T-helper 2 cell treated with Interferon-gamma antibody and Interleukin-4, amounts not matched to agents 5 μg/mL and 100 μg/mL, for 36 hours (primary cell): ENCODE measurements at regions not wholly inside any gene's neighbourhood (a gene's known extent, or its start where the extent isn't known, plus 50 kb on each side); places are given as distances from the start of the nearest gene placed in this dataset.

ENCODE experiments used
- DNase-seq: peaks from one replicate; pipeline ENCODE4 v3.0.0; 2021; ENCODE audit warnings: low spot score
- H3K27ac Mint-ChIP-seq: one replicate; pipeline ENCODE4 v1.8.0; 2021; ENCODE audit warnings: mild to moderate bottlenecking, mixed read lengths
- H3K27me3 Mint-ChIP-seq: one replicate; pipeline ENCODE4 v1.8.0; 2021; ENCODE audit warnings: low read depth, mixed read lengths
- H3K36me3 Mint-ChIP-seq: one replicate; pipeline ENCODE4 v1.8.0; 2021; ENCODE audit warnings: low read depth, mixed read lengths
- H3K4me1 Mint-ChIP-seq: one replicate; pipeline ENCODE4 v1.8.0; 2021; ENCODE audit warnings: low read depth, mixed read lengths
- H3K4me3 Mint-ChIP-seq: one replicate; pipeline ENCODE4 v1.8.0; 2022; ENCODE audit warnings: mild to moderate bottlenecking, moderate library complexity, mixed read lengths
- H3K9me3 Mint-ChIP-seq: one replicate; pipeline ENCODE4 v1.8.0; 2021; ENCODE audit warnings: mixed read lengths

DNA sequence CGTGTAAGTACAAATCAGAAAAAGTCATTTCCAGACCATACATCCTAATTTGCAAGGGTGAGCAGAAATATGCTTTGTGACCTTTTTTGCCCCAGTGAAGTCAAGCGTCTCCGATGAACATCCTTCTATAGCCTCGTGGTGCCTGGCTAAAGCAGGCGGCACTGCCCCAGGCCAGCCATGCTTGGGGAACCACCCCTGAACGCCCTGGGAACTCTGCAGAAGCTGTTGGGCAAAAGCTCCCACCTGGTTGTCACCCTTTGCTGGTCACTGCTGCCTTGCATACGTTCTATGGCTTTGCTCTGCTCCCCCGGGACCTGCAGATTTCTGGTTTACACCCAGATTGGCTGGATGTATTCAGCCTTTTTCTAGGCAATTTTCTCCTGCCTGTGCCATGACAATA lies 256.4 kb downstream of the SS18 start:
- no peak overlapping the region for H3K27ac Mint-ChIP-seq
- no peak for DNase-seq
- H3K9me3 Mint-ChIP-seq: no peaks in the 10 kb centered on the region
- no peaks in the 10 kb centered on the region for H3K36me3 Mint-ChIP-seq
- no peak overlapping the region for H3K4me3 Mint-ChIP-seq
- no peaks in the 10 kb centered on the region for H3K27me3 Mint-ChIP-seq
- no peaks in the 10 kb centered on the region for H3K4me1 Mint-ChIP-seq

GRCh38 chr18:25832001-25832604 lies 258.3 kb downstream of the SS18 start:
- Mint-ChIP-seq H3K36me3 (no peaks in the 10 kb centered on the region), H3K9me3 (no peaks in the 10 kb centered on the region), H3K4me3 (no peak overlapping the region), H3K27me3 (no peaks in the 10 kb centered on the region), H3K27ac (no peak overlapping the region), H3K4me1 (no peaks in the 10 kb centered on the region)
- DNase-seq: no peak

DNA sequence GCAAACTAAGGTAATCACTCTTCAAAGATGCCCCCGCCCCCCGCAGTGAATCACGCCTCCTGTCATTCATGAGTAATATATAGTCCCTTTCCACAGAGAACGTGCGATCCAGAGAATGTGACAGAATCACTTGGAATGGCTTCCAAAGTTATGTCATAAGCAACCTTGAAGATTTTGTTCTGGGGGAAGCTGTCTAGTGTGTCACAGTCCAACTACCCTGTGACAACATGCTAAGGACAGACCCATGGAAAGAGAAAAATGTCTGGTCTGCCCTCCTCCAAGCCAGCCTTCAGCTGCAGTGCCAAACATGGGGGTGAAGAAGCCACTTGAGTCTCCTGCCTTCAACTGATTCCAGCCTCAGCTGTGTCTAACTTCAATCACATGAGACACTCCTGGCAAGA lies 259.1 kb downstream of the SS18 start:
- no peaks in the 10 kb centered on the region for H3K9me3 Mint-ChIP-seq
- DNase-seq: no peak
- H3K36me3 Mint-ChIP-seq: no peaks in the 10 kb centered on the region
- H3K4me3 Mint-ChIP-seq: no peak overlapping the region
- no peaks in the 10 kb centered on the region for H3K27me3 Mint-ChIP-seq
- H3K27ac Mint-ChIP-seq: no peak overlapping the region
- H3K4me1 Mint-ChIP-seq: no peaks in the 10 kb centered on the region

DNA sequence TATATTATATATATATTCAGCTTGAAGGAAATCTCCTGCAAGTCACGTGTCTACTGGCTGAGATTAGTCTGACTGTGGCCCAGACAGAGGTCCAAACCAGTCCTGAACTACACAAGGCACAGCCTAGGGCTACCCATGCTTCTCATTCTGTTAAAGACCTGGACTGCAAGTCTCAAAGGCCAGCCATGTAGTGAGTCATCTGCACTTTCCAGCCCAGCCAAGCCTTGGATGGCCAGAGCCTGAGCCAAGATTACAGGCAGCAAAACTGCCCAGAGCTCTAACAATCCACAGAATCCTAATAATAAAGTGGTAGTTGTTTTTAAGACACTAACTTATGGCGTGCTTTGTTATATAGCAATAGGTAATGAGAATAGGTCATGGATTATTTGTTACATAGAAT lies 259.6 kb downstream of the SS18 start:
- Mint-ChIP-seq H3K36me3 (no peaks in the 10 kb centered on the region), H3K9me3 (no peaks in the 10 kb centered on the region), H3K27me3 (no peaks in the 10 kb centered on the region), H3K4me1 (no peaks in the 10 kb centered on the region), H3K4me3 (no peak overlapping the region), H3K27ac (no peak overlapping the region)
- DNase-seq: no peak

- Mint-ChIP-seq H3K4me3 (no peak overlapping the region), H3K27me3 (peaks cover 2% of the 10 kb centered on the region), H3K36me3 (no peaks in the 10 kb centered on the region), H3K9me3 (no peaks in the 10 kb centered on the region), H3K27ac (no peak overlapping the region), H3K4me1 (no peaks in the 10 kb centered on the region)
- DNase-seq: no peak
Observed at GRCh38 chr18:25827961-25828561, 262.4 kb downstream of the SS18 start.

DNA sequence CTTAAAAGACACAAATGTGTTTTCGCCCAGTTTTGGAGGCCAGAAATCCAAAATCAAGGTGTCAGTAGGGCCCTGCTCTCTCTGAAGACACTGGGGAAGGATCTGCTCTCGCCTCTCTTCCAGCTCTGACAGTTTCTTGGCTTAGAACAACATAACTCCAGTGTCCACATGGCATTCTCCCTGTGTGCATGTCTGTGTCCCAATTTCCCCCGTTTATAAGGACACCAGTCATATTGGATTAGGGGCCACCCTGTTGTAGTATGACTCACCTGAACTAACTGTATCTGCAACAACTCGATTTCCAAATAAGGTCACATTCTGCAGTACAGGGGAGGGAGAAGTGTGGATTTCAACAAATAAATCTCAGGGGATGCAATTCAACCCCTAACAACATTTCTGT lies 263.2 kb downstream of the SS18 start:
- Mint-ChIP-seq H3K36me3 (no peaks in the 10 kb centered on the region), H3K9me3 (no peaks in the 10 kb centered on the region), H3K4me1 (no peaks in the 10 kb centered on the region), H3K4me3 (no peak overlapping the region), H3K27ac (no peak overlapping the region), H3K27me3 (peaks cover 2% of the 10 kb centered on the region)
- DNase-seq: no peak

GRCh38 chr18:25826823-25827222 lies 263.6 kb downstream of the SS18 start:
- Mint-ChIP-seq H3K27me3 (peaks cover 3% of the 10 kb centered on the region), H3K27ac (no peak overlapping the region), H3K9me3 (no peaks in the 10 kb centered on the region), H3K4me1 (no peaks in the 10 kb centered on the region), H3K4me3 (no peak overlapping the region), H3K36me3 (no peaks in the 10 kb centered on the region)
- DNase-seq: no peak

GRCh38 chr18:25825979-25826776 lies 264.2 kb downstream of the SS18 start:
- Mint-ChIP-seq H3K9me3 (no peaks in the 10 kb centered on the region), H3K27ac (no peak overlapping the region), H3K4me1 (no peaks in the 10 kb centered on the region), H3K36me3 (no peaks in the 10 kb centered on the region), H3K27me3 (peaks cover 9% of the 10 kb centered on the region), H3K4me3 (no peak overlapping the region)
- DNase-seq: no peak

DNA sequence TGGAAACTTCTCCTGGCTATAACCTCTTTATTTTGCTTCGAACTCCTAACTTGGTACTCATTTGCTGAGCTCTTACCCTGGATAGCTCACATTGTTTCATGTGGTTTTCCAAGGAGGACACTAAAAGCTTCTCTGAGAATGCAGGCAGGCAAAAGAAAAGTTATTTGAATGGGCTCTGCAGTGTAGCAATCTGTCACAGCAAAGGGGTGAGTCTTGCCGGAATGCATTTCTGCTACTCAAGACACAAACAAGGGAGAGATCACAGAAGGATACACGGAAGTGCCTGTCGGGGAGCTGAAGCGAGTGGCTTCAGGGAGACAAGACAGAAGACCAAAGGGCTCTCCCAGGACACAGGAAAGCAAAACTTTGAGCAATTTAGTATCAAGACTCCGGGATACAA lies 265.4 kb downstream of the SS18 start:
- Mint-ChIP-seq H3K4me1 (no peaks in the 10 kb centered on the region), H3K27ac (no peak overlapping the region)

DNA sequence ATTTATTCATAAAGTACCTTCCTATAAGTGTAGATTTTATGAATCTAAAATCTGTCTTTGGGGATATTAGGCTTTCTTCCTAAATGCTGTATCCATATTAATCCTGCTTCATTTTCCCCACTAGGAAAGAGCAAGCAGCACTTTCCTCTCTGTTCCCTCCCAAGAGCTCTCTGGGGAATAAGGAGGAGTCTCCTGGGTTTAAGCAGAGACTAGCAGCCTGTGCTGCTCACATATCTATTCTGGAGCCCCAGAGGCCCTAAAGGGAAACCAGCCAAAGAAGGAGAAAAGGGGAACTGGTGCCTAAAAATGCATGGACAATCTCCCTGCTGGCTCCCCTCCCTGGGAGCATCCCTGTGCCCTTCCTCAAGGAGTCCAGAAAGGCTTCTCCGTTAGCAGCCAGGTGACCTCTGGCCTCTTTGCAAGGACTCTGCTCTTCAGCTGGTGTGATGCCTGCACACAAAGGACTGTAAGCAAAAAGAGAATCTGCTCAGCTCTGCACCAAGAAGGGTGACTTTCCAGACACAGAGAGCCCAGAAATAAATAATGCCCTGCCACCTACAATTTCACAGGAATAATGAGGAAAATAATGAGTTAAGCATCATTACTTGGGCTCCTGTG lies 270.6 kb downstream of the SS18 start:
- H3K4me3 Mint-ChIP-seq: no peak overlapping the region
- no peaks in the 10 kb centered on the region for H3K36me3 Mint-ChIP-seq
- no peak overlapping the region for H3K27ac Mint-ChIP-seq
- no peak for DNase-seq
- no peaks in the 10 kb centered on the region for H3K9me3 Mint-ChIP-seq
- H3K4me1 Mint-ChIP-seq: peaks cover 7% of the 10 kb centered on the region
- peaks cover 9% of the 10 kb centered on the region for H3K27me3 Mint-ChIP-seq

More for the DNA sequence above, 265.4 kb downstream of the SS18 start:
- Mint-ChIP-seq H3K36me3 (no peaks in the 10 kb centered on the region), H3K27me3 (peaks cover 9% of the 10 kb centered on the region), H3K9me3 (no peaks in the 10 kb centered on the region), H3K4me3 (no peak overlapping the region)
- no peak for DNase-seq

DNA sequence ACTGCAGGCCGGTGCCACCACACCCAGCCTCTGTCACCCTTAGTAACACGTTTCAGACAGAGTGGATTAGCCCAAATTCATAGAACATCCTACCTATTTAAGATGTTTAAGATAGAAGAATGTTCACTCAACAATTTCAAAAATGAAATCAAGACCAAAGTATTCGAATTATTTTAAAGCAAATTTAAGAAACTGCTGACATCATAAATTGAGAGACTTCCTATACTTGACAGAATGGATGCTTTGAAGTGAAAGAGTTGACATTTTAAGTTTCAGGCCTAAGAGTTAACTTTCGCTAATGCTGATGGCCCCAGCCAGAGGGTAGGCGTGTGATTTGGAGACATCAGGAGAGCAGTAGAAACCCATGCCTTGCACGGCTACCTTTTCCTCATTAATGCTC lies 271.9 kb downstream of the SS18 start:
- DNase-seq: no peak
- H3K36me3 Mint-ChIP-seq: no peaks in the 10 kb centered on the region

GRCh38 chr18:25817546-25818237 lies 272.7 kb downstream of the SS18 start:
- Mint-ChIP-seq H3K4me3 (no peak overlapping the region), H3K36me3 (no peaks in the 10 kb centered on the region), H3K27me3 (peaks cover 6% of the 10 kb centered on the region), H3K4me1 (peaks cover 7% of the 10 kb centered on the region), H3K27ac (no peak overlapping the region), H3K9me3 (no peaks in the 10 kb centered on the region)
- DNase-seq: no peak

More for the DNA sequence above, 271.9 kb downstream of the SS18 start:
- no peak overlapping the region for H3K4me3 Mint-ChIP-seq
- H3K4me1 Mint-ChIP-seq: peaks cover 7% of the 10 kb centered on the region
- no peaks in the 10 kb centered on the region for H3K9me3 Mint-ChIP-seq
- H3K27ac Mint-ChIP-seq: no peak overlapping the region
- H3K27me3 Mint-ChIP-seq: peaks cover 6% of the 10 kb centered on the region

- Mint-ChIP-seq H3K4me1 (peaks cover 7% of the 10 kb centered on the region), H3K4me3 (no peak overlapping the region), H3K36me3 (no peaks in the 10 kb centered on the region), H3K9me3 (no peaks in the 10 kb centered on the region), H3K27ac (no peak overlapping the region), H3K27me3 (no peaks in the 10 kb centered on the region)
- DNase-seq: no peak
Observed at GRCh38 chr18:25815659-25816058, 274.8 kb downstream of the SS18 start.
